CD4-positive, alpha-beta T cell treated with Interleukin-17A for 4 hours (primary cell): ENCODE measurements at regions not wholly inside any gene's neighbourhood (a gene's known extent, or its start where the extent isn't known, plus 50 kb on each side); places are given as distances from the start of the nearest gene placed in this dataset.
"Not testable (repeated sequence)": the region's sequence is repeated elsewhere in the genome, so short reads cannot be mapped to it uniquely, and the experiment has no call there.

ENCODE experiments used
- DNase-seq: peaks from one replicate; pipeline ENCODE4 v3.0.0-alpha.2; 2020; ENCODE audit warnings: mixed read lengths

- DNase-seq = no peak
Observed at GRCh38 chr11:86144846-86145245, 76.0 kb upstream of the PICALM start.

GRCh38 chr11:86144087-86144486 is 75.2 kb upstream of the PICALM start:
- DNase-seq = not testable (repeated sequence)

GRCh38 chr11:86143087-86144030 is 74.5 kb upstream of the PICALM start:
- DNase-seq = no peak

- no peak for DNase-seq
Observed at GRCh38 chr11:86142170-86142569, 73.3 kb upstream of the PICALM start.

- DNase-seq = no peak
Observed at GRCh38 chr11:86141727-86142126, 72.8 kb upstream of the PICALM start.

- DNase-seq = no peak
Observed at GRCh38 chr11:86140334-86140990, 71.6 kb upstream of the PICALM start.

- DNase-seq = peak; percentile 26
Observed at GRCh38 chr11:86138958-86139357, 70.1 kb upstream of the PICALM start.

- no peak for DNase-seq
Observed at GRCh38 chr11:86136538-86136937, 67.7 kb upstream of the PICALM start.

- no peak for DNase-seq
Observed at GRCh38 chr11:86135319-86135714, 66.4 kb upstream of the PICALM start.

GRCh38 chr11:86134580-86135318 is 65.9 kb upstream of the PICALM start:
- DNase-seq = no peak

GRCh38 chr11:86132667-86133249 is 63.9 kb upstream of the PICALM start:
- no peak for DNase-seq

- no peak for DNase-seq
Observed at GRCh38 chr11:86129740-86130540, 61.1 kb upstream of the PICALM start.

- DNase-seq = no peak
Observed at GRCh38 chr11:86128914-86129313, 60.0 kb upstream of the PICALM start.

- no peak for DNase-seq
Observed at GRCh38 chr11:86126862-86127261, 58.0 kb upstream of the PICALM start.

- no peak for DNase-seq
Observed at GRCh38 chr11:86124251-86125233, 55.7 kb upstream of the PICALM start.

- DNase-seq = no peak
Observed at GRCh38 chr11:86122773-86123172, 53.9 kb upstream of the PICALM start.

GRCh38 chr11:86120807-86121206 is 51.9 kb upstream of the PICALM start:
- no peak for DNase-seq

- DNase-seq = no peak
Observed at GRCh38 chr11:86119906-86120305, 51.0 kb upstream of the PICALM start.

GRCh38 chr11:86119077-86119476 is 50.2 kb upstream of the PICALM start:
- DNase-seq = no peak
